Thoracic aorta (tissue), 2 donors: ENCODE measurements at regions not wholly inside any gene's neighbourhood (a gene's known extent, or its start where the extent isn't known, plus 50 kb on each side); places are given as distances from the start of the nearest gene placed in this dataset.

Experiments
- ATAC-seq: fragments of 150-250 bp; one replicate; pipeline ENCODE4 v1.8.0; 2017; ENCODE audit warnings: low read depth; ENCODE audit not compliant: insufficient number of reproducible peaks, low FRiP score
- DNase-seq: peaks from one replicate; pipeline ENCODE4 v3.0.0-alpha.2; 2020; ENCODE audit warnings: low spot score
- H3K27ac ChIP-seq, 2 donors: fragments of 200-600 bp; sonication (generic); 1 replicate in 1 of 2; 2 replicates in 1 of 2; pipeline ENCODE4 v1.5.1; 2016; ENCODE audit warnings: mild to moderate bottlenecking in 2 of 2, moderate library complexity in 2 of 2
- H3K27me3 ChIP-seq: fragments of 200-600 bp; sonication (generic); replicated peaks from 2 replicates; pipeline ENCODE4 v1.6.0; 2016; ENCODE audit warnings: mild to moderate bottlenecking; ENCODE audit not compliant: insufficient read depth
- H3K36me3 ChIP-seq: fragments of 200-600 bp; sonication (generic); one replicate; pipeline ENCODE4 v1.5.1; 2016
- H3K4me1 ChIP-seq, 2 donors: fragments of 200-600 bp; sonication (generic); 1 replicate in 1 of 2; 2 replicates in 1 of 2; pipeline versions ENCODE4 v1.5.1 to v1.6.0; 2016; ENCODE audit warnings: low read depth in 2 of 2, mild to moderate bottlenecking in 1 of 2; ENCODE audit not compliant: control insufficient read depth in 1 of 2
- H3K4me3 ChIP-seq: fragments of 200-600 bp; sonication (generic); 2 replicates; pipeline ENCODE4 v1.5.1; 2016; ENCODE audit warnings: mild to moderate bottlenecking
- H3K9me3 ChIP-seq: fragments of 200-600 bp; sonication (generic); 2 replicates; pipeline ENCODE4 v1.5.1; 2016
- TF ChIP-seq, protein P1 (sequence below): fragments of 200-600 bp; sonication (generic); IDR thresholded peaks from one replicate; pipeline ENCODE4 v1.5.1; 2019; ENCODE audit warnings: antibody characterized with exemption

DNA sequence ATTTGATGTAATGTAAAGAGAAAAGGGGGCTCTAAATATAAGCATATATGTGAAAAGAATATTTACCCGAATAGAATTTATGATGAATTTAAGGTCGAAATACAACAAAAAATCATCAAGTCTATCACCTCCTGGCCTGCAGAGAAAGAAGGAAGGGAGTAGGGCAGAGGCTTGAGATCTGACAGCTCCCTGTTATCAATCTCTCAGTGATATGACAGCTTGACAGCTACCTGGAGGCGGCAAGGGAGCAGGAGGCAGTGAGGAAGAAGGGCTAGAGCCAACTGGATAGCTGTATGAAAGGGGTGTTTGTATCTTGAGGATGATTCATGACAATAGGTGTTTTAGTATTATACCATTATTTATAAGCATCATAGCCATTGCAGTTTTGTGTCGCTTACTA is 299.8 kb upstream of the DNAJC19 start:
- ATAC-seq (no peak), DNase-seq (no peak)
- Histone ChIP-seq H3K4me3 (no peak overlapping the region), H3K9me3 (no peaks in the 10 kb centered on the region), H3K27me3 (no peaks in the 10 kb centered on the region), H3K4me1 (no peaks in the 10 kb centered on the region), H3K36me3 (no peaks in the 10 kb centered on the region), H3K27ac (no peak overlapping the region)
- TF ChIP-seq, protein P1, sequence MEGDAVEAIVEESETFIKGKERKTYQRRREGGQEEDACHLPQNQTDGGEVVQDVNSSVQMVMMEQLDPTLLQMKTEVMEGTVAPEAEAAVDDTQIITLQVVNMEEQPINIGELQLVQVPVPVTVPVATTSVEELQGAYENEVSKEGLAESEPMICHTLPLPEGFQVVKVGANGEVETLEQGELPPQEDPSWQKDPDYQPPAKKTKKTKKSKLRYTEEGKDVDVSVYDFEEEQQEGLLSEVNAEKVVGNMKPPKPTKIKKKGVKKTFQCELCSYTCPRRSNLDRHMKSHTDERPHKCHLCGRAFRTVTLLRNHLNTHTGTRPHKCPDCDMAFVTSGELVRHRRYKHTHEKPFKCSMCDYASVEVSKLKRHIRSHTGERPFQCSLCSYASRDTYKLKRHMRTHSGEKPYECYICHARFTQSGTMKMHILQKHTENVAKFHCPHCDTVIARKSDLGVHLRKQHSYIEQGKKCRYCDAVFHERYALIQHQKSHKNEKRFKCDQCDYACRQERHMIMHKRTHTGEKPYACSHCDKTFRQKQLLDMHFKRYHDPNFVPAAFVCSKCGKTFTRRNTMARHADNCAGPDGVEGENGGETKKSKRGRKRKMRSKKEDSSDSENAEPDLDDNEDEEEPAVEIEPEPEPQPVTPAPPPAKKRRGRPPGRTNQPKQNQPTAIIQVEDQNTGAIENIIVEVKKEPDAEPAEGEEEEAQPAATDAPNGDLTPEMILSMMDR: no peak

DNA sequence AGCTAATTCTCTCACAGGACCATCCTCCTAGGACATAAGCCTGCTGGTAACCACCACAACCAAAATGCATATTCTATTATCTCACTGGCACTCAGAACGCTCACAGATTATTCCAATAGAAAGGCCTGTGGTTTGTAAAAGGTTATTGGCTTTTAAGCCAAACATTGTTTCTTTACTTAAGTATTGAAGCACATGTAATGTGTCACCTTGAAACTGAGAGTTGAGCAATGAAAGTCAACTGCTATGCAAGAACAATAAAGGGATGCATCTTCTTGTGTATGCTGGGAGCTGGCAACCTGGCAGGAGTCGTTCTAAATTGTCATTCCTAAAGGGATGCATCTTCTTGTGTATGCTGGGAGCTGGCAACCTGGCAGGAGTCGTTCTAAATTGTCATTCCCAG is 298.6 kb upstream of the DNAJC19 start:
- TF ChIP-seq, protein P1: no peak
- H3K27me3 ChIP-seq: no peaks in the 10 kb centered on the region
- H3K4me1 ChIP-seq: no peaks in the 10 kb centered on the region
- ATAC-seq (no peak), DNase-seq (no peak)
- no peak overlapping the region for H3K27ac ChIP-seq
- H3K9me3 ChIP-seq: no peaks in the 10 kb centered on the region
- no peak overlapping the region for H3K4me3 ChIP-seq
- H3K36me3 ChIP-seq: no peaks in the 10 kb centered on the region

DNA sequence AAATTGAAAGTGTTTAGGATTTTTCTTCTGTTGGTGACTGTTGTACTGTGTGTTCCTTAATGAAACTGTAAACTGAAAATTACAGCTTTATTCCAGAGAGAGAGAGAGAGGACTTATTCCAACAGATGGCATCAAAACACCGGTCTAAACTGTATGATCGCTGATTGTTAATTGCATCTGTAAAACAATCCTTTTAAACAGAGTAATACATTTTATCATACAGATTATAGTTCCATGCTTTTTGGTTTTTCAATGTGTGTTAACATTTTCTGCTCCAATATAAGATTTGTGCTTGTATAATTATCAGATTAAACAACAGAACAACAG is 289.7 kb upstream of the DNAJC19 start:
- Histone ChIP-seq H3K27me3 (no peaks in the 10 kb centered on the region), H3K4me1 (no peaks in the 10 kb centered on the region), H3K9me3 (no peaks in the 10 kb centered on the region), H3K27ac (no peak overlapping the region), H3K4me3 (no peak overlapping the region), H3K36me3 (no peaks in the 10 kb centered on the region)
- no peak for ATAC-seq
- TF ChIP-seq, protein P1: no peak
- no peak for DNase-seq

DNA sequence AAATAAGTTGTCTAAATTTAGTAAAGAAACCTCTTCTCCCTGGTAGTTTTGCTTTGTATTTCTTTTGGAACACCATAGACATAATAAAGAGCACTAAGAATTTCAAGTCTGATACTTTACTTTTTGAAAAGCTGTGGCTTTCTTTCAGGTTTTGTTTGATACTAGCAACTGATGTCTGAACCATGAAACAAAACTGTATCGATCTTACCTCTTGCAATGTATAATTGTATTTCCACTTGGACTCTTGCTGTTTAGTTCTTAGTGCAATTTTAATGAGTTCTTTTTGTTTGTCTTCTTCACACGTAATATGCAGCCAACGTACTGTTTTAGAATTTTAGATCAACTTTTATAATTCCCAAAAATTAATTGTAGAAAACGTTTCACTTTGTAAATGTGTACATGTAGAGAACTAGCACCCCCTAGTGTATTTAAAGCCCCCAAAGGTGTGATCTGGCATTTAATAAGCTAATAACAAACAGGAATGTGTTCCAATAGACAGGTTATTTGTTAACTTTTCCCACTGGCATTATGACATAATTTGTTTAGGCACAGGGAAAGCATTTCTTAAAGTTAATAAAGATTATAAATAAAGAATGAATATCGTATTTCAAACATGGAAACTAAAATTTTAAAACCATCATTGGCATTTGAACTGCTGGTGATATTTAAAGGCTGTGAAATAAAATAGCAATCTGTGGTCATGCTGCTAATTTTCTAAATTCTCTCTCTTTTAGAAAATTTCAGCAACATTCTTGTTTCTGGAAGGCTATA is 289.1 kb upstream of the DNAJC19 start:
- H3K27ac ChIP-seq: no peak overlapping the region
- ATAC-seq: no peak
- H3K27me3 ChIP-seq: no peaks in the 10 kb centered on the region
- DNase-seq: no peak
- no peak overlapping the region for H3K4me3 ChIP-seq
- H3K36me3 ChIP-seq: no peaks in the 10 kb centered on the region
- TF ChIP-seq, protein P1: peak; percentile 12
- H3K9me3 ChIP-seq: no peaks in the 10 kb centered on the region
- H3K4me1 ChIP-seq: no peaks in the 10 kb centered on the region

DNA sequence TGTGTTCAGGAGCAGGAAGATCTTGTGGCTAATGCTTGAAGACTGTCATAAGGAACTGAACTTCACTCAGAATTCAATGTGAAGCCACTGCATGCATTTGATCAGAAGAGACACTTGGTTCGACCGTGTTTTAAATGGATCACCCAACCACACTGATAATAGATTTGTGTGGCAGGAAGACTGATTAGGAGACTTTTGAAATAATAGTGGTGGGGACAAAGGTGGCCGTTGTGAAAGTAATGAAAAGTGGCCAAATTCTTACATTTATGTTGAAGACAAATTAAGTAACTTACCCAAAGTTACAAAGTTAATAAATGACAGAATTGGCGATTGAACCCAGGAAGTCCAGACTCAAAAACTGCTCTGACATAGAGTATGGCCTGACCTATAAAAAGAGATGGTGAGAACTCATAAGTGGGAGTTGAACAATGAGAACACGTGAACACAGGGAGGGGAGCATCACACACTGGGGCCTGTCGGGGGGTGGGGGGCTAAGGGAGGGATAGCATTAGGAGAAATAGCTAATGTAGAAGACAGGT is 286.9 kb upstream of the DNAJC19 start:
- no peak for ATAC-seq
- TF ChIP-seq, protein P1: no peak

More for the DNA sequence above, 286.9 kb upstream of the DNAJC19 start:
- DNase-seq: no peak
- no peaks in the 10 kb centered on the region for H3K27me3 ChIP-seq
- no peak overlapping the region for H3K4me3 ChIP-seq
- no peak overlapping the region for H3K27ac ChIP-seq
- no peaks in the 10 kb centered on the region for H3K9me3 ChIP-seq
- H3K4me1 ChIP-seq: no peaks in the 10 kb centered on the region
- no peaks in the 10 kb centered on the region for H3K36me3 ChIP-seq
